K562 (cell line): ENCODE measurements at regions not wholly inside any gene's neighbourhood (a gene's known extent, or its start where the extent isn't known, plus 50 kb on each side); places are given as distances from the start of the nearest gene placed in this dataset.

Experiments
- ATAC-seq: fragments of 200-7000 bp; cut with Tn5 transposase; 3 replicates; pipeline ENCODE4 v1.9.1; 2020; ENCODE audit warnings: moderate library complexity
- BruUV-seq: library from RNA; stranded (reverse); fragments of 400-500 nt; replicated peaks from 2 replicates; lab custom pipeline; 2021; lab: Mats Ljungman, UMichigan
- CTCF ChIA-PET: fragments of 300-600 bp; formaldehyde crosslinking; extraction: SDS; loops from one replicate; lab custom pipeline; 2021; ENCODE audit warnings: low intra/inter-chr PET ratio; lab: Yijun Ruan, JAX
- POLR2A ChIA-PET: fragments of 300-600, 350-650 bp; sonication (Branson Sonifier 250); formaldehyde crosslinking; extraction: SDS; loops from one replicate; lab custom pipeline; 2021; ENCODE audit warnings: antibody characterized with exemption, inconsistent platforms; lab: Yijun Ruan, JAX
- DNase-seq, 4 experiments: peaks; one replicate each; pipeline versions ENCODE4 v3.0.0 to v3.0.0-alpha.2; 2011 to 2018; ENCODE audit warnings: low spot score in 3 of 4, mixed read lengths in 3 of 4; ENCODE audit errors: extremely low read depth in 1 of 4
- FAIRE-seq: peaks from 2 replicates; lab custom pipeline; 2011; peaks lifted over from hg19 to GRCh38; lab: Jason Lieb, UNC
- H2AFZ ChIP-seq: 2 replicates; pipeline ENCODE4 v1.6.0; 2011; ENCODE audit warnings: low read depth, low read length, control low read depth, inconsistent platforms
- H3K27ac ChIP-seq: fragments of 200-600 bp; 3 replicates; pipeline ENCODE4 v1.8.0; 2011; ENCODE audit warnings: low read depth, mild to moderate bottlenecking, control low read depth, inconsistent platforms, low read length, moderate library complexity, mixed read lengths; ENCODE audit errors: extremely low read depth
- H3K27me3 ChIP-seq, 2 experiments: fragments of 300-600 bp in 1 of 2; 2 replicates in 1 of 2; 3 replicates in 1 of 2; pipeline versions ENCODE4 v1.6.0 to v1.8.0; 2011; ENCODE audit warnings: inconsistent platforms in 2 of 2, low read length in 2 of 2, mild to moderate bottlenecking in 1 of 2, mixed read lengths in 1 of 2, moderate library complexity in 1 of 2; ENCODE audit not compliant: control insufficient read depth in 2 of 2, insufficient read depth in 2 of 2
- H3K36me3 ChIP-seq: fragments of 300-600 bp; 3 replicates; pipeline ENCODE4 v1.8.0; 2011; ENCODE audit warnings: mild to moderate bottlenecking, low read length, inconsistent platforms; ENCODE audit not compliant: control insufficient read depth, insufficient read depth
- H3K4me1 ChIP-seq, 2 experiments: fragments of 200-600 bp in 1 of 2; replicated peaks in 1 of 2; 2 replicates in 1 of 2; 3 replicates in 1 of 2; pipeline versions ENCODE4 v1.5.1 to v1.8.0; 2011; ENCODE audit warnings: inconsistent platforms in 2 of 2, low read length in 2 of 2, mild to moderate bottlenecking in 1 of 2, mixed read lengths in 1 of 2, moderate library complexity in 1 of 2; ENCODE audit not compliant: control insufficient read depth in 2 of 2, insufficient read depth in 2 of 2
- H3K4me2 ChIP-seq: 2 replicates; pipeline ENCODE4 v1.6.1; 2011; ENCODE audit warnings: low read length, control low read depth, inconsistent platforms, mixed read lengths; ENCODE audit not compliant: insufficient read depth
- H3K4me3 ChIP-seq: fragments of 200-600 bp; sonication (generic), shearing (Covaris generic); 2 replicates; pipeline ENCODE4 v1.5.1; 2016; ENCODE audit warnings: control low read depth, inconsistent platforms
- H3K79me2 ChIP-seq: fragments of 200-600 bp; 3 replicates; pipeline ENCODE4 v1.8.0; 2011; ENCODE audit warnings: low read length, inconsistent platforms; ENCODE audit not compliant: control insufficient read depth, insufficient read depth
- H3K9ac ChIP-seq, 2 experiments: 2 replicates each; pipeline versions ENCODE4 v1.6.0 to v1.6.1; 2011; ENCODE audit warnings: low read depth in 2 of 2, low read length in 2 of 2, control low read depth in 1 of 2, inconsistent platforms in 1 of 2, mild to moderate bottlenecking in 1 of 2, mixed read lengths in 1 of 2; ENCODE audit not compliant: insufficient read depth in 1 of 2
- H3K9me1 ChIP-seq: one replicate; pipeline ENCODE4 v1.6.0; 2011; ENCODE audit warnings: inconsistent platforms, mild to moderate bottlenecking, low read length, moderate library complexity; ENCODE audit not compliant: control insufficient read depth, insufficient read depth
- H3K9me3 ChIP-seq: replicated peaks from 2 replicates; pipeline ENCODE4 v1.5.1; 2011; ENCODE audit warnings: low read depth, low read length, inconsistent platforms; ENCODE audit not compliant: control insufficient read depth, insufficient read depth
- H4K20me1 ChIP-seq: replicated peaks from 2 replicates; pipeline ENCODE4 v1.6.1; 2011; ENCODE audit warnings: low read length, inconsistent platforms, mixed read lengths; ENCODE audit not compliant: control insufficient read depth, insufficient read depth
- BDP1 ChIP-seq: IDR thresholded peaks from 3 replicates; pipeline ENCODE4 v1.6.1; 2011; ENCODE audit not compliant: insufficient read length, insufficient read depth
- HDGF ChIP-seq: fragments of 450-650 bp; IDR thresholded peaks from 2 replicates; pipeline ENCODE4 v1.6.1; 2016
- HNRNPH1 ChIP-seq: fragments of 200-400 bp; formaldehyde crosslinking; optimal IDR thresholded peaks from 2 replicates; pipeline ENCODE3; 2017; ENCODE audit warnings: low read depth, mild to moderate bottlenecking, low read length, moderate library complexity
- KAT2B ChIP-seq: IDR thresholded peaks from one replicate; pipeline ENCODE4 v1.6.1; 2012; ENCODE audit warnings: low read depth, mild to moderate bottlenecking, control low read depth, inconsistent platforms, low read length, moderate library complexity
- KLF1 ChIP-seq: fragments of 450-650 bp; IDR thresholded peaks from 2 replicates; pipeline ENCODE4 v1.6.1; 2016; ENCODE audit warnings: missing genetic modification characterization, missing compliant biosample characterization
- MAFG ChIP-seq: fragments of 450-650 bp; conservative IDR thresholded peaks from 2 replicates; pipeline ENCODE4 v1.6.1; 2016; ENCODE audit warnings: missing genetic modification characterization, missing compliant biosample characterization
- NCOA2 ChIP-seq, 2 experiments: fragments of 450-650 bp; IDR thresholded peaks; 2 replicates each; pipeline ENCODE4 v1.6.1; 2018; ENCODE audit warnings: mild to moderate bottlenecking in 2 of 2, moderate library complexity in 1 of 2; ENCODE audit not compliant: partially characterized antibody in 2 of 2
- NFRKB ChIP-seq: fragments of 450-650 bp; IDR thresholded peaks from 2 replicates; pipeline ENCODE4 v1.6.1; 2016; ENCODE audit warnings: low read depth
- SMARCA5 ChIP-seq: fragments of 450-650 bp; IDR thresholded peaks from 2 replicates; pipeline ENCODE4 v1.6.1; 2016
- TEAD1 ChIP-seq, 2 experiments: fragments of 450-650 bp in 1 of 2; sonication (generic) in 1 of 2; formaldehyde crosslinking; IDR thresholded peaks; 2 replicates each; pipeline versions ENCODE4 v1.4.0 to v1.8.0; 2020 to 2022; ENCODE audit warnings: mild to moderate bottlenecking in 2 of 2, missing genetic modification reagents in 1 of 2
- ZNF431 ChIP-seq: sonication (generic); formaldehyde crosslinking; IDR thresholded peaks from 2 replicates; pipeline ENCODE4 v1.8.0; 2022; ENCODE audit warnings: mild to moderate bottlenecking, missing genetic modification reagents
- ZNF583 ChIP-seq: fragments of 250-450 bp; sonication (Bioruptor Pico); IDR thresholded peaks from 2 replicates; pipeline ENCODE4 v1.4.0; 2020
- ZNF699 ChIP-seq: fragments of 250-450 bp; sonication (Bioruptor Pico); IDR thresholded peaks from 2 replicates; pipeline ENCODE4 v1.8.0; 2021; ENCODE audit warnings: mild to moderate bottlenecking, moderate library complexity; ENCODE audit not compliant: insufficient replicate concordance
- ZNF766 ChIP-seq: fragments of 200-800 bp; sonication (Bioruptor generic); conservative IDR thresholded peaks from 2 replicates; pipeline ENCODE4 v1.6.1; 2016; ENCODE audit warnings: missing genetic modification characterization, missing compliant biosample characterization
- WGBS: fragments of 100-300 bp; shearing (Covaris generic); methylation state at CpG from one replicate; pipeline ENCODE4 v1.1.6; 2016; ENCODE audit warnings: low coverage, mixed read lengths; ENCODE audit not compliant: insufficient coverage; ENCODE audit errors: missing lambda C conversion rate; 5-methylcytosine and 5-hydroxymethylcytosine counted together
- in situ Hi-C: fragments of 300-500 bp; cut with MboI; formaldehyde crosslinking; loops from 4 replicates; pipeline ENCODE4 v1.15.0; 2018; ENCODE audit warnings: inconsistent platforms, mixed read lengths
- intact Hi-C: fragments of 100-400 bp; cut with micrococcal nuclease; formaldehyde crosslinking; loops from 2 replicates; pipeline ENCODE4 v1.14.2; 2022
- TF ChIP-seq, protein P1 (sequence below): fragments of 250-450 bp; sonication (Bioruptor Pico); IDR thresholded peaks from 2 replicates; pipeline ENCODE4 v1.8.0; 2021; ENCODE audit warnings: moderate library complexity, mild to moderate bottlenecking, inconsistent platforms
- TF ChIP-seq, protein P2 (sequence below): fragments of 450-650 bp; IDR thresholded peaks from 2 replicates; pipeline ENCODE4 v1.6.1; 2016
- TF ChIP-seq, protein P3 (sequence below), 3 experiments: fragments of 200-800 bp in 1 of 3; fragments of 250-450 bp in 1 of 3; fragments of 450-650 bp in 1 of 3; sonication (Bioruptor Pico) in 1 of 3; sonication (Bioruptor generic) in 1 of 3; formaldehyde crosslinking in 1 of 3; IDR thresholded peaks; 2 replicates each; pipeline versions ENCODE4 v1.6.1 to v1.8.0; 2016 to 2022; ENCODE audit warnings: mild to moderate bottlenecking in 2 of 3, missing genetic modification characterization in 2 of 3, missing compliant biosample characterization in 1 of 3, moderate library complexity in 1 of 3

DNA sequence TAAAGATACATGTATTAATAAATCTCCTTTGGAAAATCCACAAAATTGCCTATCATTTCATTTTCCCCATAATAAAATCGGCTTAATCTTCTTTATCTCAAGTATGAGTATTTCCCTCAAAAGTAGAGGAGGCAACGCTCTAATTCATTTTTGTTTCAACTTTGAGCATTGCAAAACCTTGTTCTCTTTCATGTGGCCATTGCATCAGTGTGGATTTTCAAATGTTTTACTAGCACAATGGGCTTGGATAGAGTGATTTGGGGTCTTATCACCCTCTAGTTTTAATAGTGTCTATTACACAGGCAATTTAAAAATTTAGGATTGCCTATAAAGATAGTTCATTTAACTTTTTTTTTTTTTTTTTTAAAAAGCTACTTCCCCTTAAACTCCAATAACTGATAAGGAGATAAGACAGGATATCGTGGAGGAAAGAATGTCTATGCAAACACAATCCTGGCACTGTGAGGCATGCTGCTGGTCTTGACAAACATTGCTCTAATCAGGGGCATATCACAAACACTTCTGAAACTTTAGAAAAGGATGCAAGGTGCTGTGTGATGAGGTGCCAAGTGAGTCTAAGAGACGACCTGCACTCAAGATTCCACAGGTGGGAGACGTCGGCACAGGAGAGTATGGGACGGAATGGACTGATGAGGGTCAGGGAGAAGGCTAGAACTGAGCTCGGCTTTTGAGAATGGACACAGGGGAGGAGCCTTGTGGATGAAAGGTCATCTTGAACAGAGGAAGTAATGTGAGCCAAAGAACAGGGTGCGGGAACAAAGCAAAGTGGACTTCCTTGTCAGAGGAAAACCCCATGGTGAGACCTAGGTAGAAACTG lies 199.7 kb downstream of the IRS2 start:
- under 1% methylated on average over 9 of the region's 9 CpGs for WGBS
- no peak overlapping the region for H3K4me3 ChIP-seq
- no peak overlapping the region for H2AFZ ChIP-seq
- H3K36me3 ChIP-seq = no peaks in the 10 kb centered on the region
- CTCF ChIA-PET = no interaction called here
- H3K9me1 ChIP-seq = no peaks in the 10 kb centered on the region
- intact Hi-C loops = no loop called here
- no peak for DNase-seq
- H3K27ac ChIP-seq = no peak overlapping the region
- in situ Hi-C loops = no loop called here
- no peaks in the 10 kb centered on the region for H3K9me3 ChIP-seq
- no peaks in the 10 kb centered on the region for H3K4me1 ChIP-seq
- POLR2A ChIA-PET = no interaction called here
- ATAC-seq = no peak
- no peaks in the 10 kb centered on the region for H3K27me3 ChIP-seq
- BruUV-seq = no TSS peak
- H3K9ac ChIP-seq = no peak overlapping the region
- H3K4me2 ChIP-seq = no peak overlapping the region
- H4K20me1 ChIP-seq = no peaks in the 10 kb centered on the region
- H3K79me2 ChIP-seq = no peaks in the 10 kb centered on the region
- no peak for FAIRE-seq
- TF ChIP-seq SMARCA5 (no peak), ZNF431 (CRISPR knock-in tag) (no peak), MAFG (tag) (no peak), HDGF (no peak), HNRNPH1 (no peak), NFRKB (no peak), NCOA2 (IDR thresholded peaks at IDR 0.05; ENCODE audit: partially characterized antibody in 2 of 2) (no peak), BDP1 (no peak), ZNF699 (no peak), TEAD1 (CRISPR knock-in tag; IDR thresholded peaks at IDR 0.05) (no peak), ZNF583 (CRISPR knock-in tag) (no peak), ZNF766 (no peak), KLF1 (no peak), KAT2B (no peak)
- TF ChIP-seq, protein P1, sequence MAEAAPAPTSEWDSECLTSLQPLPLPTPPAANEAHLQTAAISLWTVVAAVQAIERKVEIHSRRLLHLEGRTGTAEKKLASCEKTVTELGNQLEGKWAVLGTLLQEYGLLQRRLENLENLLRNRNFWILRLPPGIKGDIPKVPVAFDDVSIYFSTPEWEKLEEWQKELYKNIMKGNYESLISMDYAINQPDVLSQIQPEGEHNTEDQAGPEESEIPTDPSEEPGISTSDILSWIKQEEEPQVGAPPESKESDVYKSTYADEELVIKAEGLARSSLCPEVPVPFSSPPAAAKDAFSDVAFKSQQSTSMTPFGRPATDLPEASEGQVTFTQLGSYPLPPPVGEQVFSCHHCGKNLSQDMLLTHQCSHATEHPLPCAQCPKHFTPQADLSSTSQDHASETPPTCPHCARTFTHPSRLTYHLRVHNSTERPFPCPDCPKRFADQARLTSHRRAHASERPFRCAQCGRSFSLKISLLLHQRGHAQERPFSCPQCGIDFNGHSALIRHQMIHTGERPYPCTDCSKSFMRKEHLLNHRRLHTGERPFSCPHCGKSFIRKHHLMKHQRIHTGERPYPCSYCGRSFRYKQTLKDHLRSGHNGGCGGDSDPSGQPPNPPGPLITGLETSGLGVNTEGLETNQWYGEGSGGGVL (CRISPR knock-in tag) = no peak
- TF ChIP-seq, protein P2, sequence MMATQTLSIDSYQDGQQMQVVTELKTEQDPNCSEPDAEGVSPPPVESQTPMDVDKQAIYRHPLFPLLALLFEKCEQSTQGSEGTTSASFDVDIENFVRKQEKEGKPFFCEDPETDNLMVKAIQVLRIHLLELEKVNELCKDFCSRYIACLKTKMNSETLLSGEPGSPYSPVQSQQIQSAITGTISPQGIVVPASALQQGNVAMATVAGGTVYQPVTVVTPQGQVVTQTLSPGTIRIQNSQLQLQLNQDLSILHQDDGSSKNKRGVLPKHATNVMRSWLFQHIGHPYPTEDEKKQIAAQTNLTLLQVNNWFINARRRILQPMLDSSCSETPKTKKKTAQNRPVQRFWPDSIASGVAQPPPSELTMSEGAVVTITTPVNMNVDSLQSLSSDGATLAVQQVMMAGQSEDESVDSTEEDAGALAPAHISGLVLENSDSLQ = no peak
- TF ChIP-seq, protein P3, sequence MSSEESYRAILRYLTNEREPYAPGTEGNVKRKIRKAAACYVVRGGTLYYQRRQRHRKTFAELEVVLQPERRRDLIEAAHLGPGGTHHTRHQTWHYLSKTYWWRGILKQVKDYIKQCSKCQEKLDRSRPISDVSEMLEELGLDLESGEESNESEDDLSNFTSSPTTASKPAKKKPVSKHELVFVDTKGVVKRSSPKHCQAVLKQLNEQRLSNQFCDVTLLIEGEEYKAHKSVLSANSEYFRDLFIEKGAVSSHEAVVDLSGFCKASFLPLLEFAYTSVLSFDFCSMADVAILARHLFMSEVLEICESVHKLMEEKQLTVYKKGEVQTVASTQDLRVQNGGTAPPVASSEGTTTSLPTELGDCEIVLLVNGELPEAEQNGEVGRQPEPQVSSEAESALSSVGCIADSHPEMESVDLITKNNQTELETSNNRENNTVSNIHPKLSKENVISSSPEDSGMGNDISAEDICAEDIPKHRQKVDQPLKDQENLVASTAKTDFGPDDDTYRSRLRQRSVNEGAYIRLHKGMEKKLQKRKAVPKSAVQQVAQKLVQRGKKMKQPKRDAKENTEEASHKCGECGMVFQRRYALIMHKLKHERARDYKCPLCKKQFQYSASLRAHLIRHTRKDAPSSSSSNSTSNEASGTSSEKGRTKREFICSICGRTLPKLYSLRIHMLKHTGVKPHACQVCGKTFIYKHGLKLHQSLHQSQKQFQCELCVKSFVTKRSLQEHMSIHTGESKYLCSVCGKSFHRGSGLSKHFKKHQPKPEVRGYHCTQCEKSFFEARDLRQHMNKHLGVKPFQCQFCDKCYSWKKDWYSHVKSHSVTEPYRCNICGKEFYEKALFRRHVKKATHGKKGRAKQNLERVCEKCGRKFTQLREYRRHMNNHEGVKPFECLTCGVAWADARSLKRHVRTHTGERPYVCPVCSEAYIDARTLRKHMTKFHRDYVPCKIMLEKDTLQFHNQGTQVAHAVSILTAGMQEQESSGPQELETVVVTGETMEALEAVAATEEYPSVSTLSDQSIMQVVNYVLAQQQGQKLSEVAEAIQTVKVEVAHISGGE (CRISPR knock-in tag; IDR thresholded peaks at IDR 0.05) = no peak
